ENCODE measurements at regions not wholly inside any gene's neighbourhood (a gene's known extent, or its start where the extent isn't known, plus 50 kb on each side); places are given as distances from the start of the nearest gene placed in this dataset.

GRCh38 chr6:122524056-122524455 lies 52.4 kb upstream of the SERINC1 start:
- no peak for DNase-seq

GRCh38 chr6:122530440-122531046 lies 58.9 kb upstream of the SERINC1 start:
- DNase-seq, result peak; percentile 93

- DNase-seq, result no peak
These were observed 61.9 kb upstream of the PKIB start for GRCh38 chr6:122548281-122548680.

- peak; percentile 36 for DNase-seq
These were observed 61.4 kb upstream of the PKIB start for GRCh38 chr6:122548820-122549219.

- no peak for DNase-seq
These were observed 56.5 kb upstream of the PKIB start for GRCh38 chr6:122553697-122554096.

- no peak for DNase-seq
These were observed 54.6 kb upstream of the PKIB start for GRCh38 chr6:122555561-122555960.

GRCh38 chr6:122558080-122558479 lies 52.1 kb upstream of the PKIB start:
- DNase-seq, result no peak
